NAMALWA (cell line): ENCODE measurements at regions not wholly inside any gene's neighbourhood (a gene's known extent, or its start where the extent isn't known, plus 50 kb on each side); places are given as distances from the start of the nearest gene placed in this dataset.

ENCODE experiments used
- DNase-seq: peaks from one replicate; pipeline ENCODE4 v3.0.0-alpha.2; 2015; ENCODE audit warnings: low spot score

- no peak for DNase-seq
These were observed 450.1 kb upstream of the SLITRK1 start for GRCh38 chr13:84332346-84332745.

DNA sequence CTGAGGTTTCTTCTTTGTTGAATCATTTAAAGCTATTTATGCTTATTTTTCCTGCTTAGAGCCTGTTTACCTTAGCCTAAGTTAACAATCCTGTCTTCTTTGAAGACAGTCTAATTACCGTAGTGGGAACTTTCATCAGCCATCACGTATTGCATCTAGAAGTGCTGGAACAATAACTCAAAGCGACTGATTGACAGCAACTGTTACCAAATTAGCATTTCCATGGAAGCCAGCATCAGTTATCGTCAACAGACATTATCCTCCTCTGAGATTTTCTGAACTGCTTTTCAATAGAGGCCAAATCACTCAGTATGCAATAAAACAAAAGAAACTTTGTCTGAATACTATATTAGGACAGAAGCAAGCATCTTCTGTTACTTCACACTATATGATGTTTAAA lies 433.3 kb upstream of the SLITRK1 start:
- DNase-seq: no peak

DNA sequence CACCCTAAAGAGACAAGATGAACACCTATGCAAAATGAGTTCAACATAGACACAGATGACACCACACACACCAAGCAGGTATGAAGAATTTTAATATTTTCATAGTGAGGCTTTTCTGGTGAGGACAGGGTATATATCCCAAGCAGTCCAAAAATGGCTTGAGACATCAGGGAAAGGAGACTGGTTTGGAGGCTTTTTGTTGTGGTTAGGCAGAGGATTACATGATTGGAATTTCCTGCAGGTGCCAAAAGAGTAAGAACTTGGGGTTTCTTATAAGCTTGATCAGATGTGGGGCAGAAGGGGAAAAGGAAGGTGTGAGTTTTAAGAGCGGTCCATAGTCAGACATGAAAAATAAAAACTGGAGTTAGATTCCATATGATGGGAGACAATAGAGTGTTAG lies 420.8 kb upstream of the SLITRK1 start:
- no peak for DNase-seq

DNA sequence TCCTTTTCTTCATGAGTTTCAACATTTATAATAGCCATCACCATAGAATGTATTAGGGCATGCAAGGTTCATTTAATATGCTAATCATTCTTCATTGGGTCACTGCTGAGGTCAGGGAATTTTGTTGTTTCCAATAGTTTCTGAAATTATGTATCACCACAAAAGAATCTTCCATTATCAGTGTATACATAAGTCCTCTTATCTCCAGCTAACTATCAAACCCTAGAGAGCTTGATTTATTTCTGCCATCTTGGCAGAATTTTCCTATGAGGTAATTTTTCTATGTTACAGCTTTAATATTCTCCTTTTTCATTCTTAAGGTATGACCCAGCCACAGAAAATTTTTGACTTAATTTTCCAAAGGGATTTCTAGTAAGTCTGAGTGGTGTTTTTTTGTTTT lies 415.0 kb upstream of the SLITRK1 start:
- DNase-seq: no peak

DNA sequence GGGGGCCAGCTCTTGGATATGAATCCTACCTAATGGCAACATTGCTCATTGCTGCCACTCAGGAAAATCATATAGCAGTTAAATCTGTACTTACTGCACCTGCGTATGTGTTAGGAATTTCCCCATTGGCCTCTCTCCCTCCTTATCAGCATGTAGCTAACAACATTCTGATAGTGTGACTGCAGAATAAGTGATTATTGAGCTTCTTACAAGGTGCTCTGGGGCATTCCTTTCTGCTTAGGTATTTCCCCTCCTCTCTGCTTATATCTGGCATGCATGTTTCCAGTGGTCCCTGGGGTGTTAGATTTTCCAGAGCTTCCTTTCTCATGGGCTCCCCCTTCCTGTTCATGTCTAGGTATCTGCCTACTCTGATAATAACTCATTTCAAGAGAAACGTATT lies 414.1 kb upstream of the SLITRK1 start:
- no peak for DNase-seq

- DNase-seq: no peak
These were observed 412.3 kb upstream of the SLITRK1 start for GRCh38 chr13:84294576-84294975.

DNA sequence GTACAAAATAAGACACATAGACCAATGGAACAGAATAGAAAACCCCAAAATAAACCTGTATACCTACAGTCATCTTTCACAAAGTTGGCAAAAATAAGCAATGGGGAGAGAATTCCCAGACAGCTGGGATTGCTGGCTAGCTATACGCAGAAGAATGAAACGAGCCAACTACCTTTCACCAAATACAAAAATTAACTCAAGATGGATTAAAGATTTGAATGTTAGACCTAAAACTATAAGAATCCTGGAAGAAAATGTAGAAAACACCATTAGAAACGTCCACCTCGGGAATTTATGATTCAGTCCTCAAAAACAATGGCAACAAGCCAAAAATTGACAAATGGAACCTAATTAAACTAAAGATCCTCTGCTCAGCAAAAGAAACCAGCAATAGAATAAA lies 408.1 kb upstream of the SLITRK1 start:
- no peak for DNase-seq

DNA sequence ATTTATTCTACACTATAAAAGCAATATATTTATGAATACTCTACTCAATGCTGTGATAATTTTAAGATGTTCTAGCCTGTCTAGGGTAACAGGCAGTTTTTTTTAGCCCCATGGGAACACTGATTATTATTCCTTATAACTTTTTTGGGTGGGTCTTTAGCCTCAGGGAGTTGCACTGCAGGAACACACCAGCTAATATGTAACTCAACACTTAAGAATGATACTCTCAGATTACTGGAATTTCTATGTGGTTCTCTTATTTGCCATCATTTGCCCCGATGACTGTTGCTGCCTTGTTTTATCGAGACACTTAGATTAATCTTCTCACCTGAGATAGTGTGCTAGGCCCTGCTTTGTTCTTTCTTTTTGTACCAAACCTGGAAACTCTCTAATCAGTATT lies 396.9 kb upstream of the SLITRK1 start:
- DNase-seq: no peak

DNA sequence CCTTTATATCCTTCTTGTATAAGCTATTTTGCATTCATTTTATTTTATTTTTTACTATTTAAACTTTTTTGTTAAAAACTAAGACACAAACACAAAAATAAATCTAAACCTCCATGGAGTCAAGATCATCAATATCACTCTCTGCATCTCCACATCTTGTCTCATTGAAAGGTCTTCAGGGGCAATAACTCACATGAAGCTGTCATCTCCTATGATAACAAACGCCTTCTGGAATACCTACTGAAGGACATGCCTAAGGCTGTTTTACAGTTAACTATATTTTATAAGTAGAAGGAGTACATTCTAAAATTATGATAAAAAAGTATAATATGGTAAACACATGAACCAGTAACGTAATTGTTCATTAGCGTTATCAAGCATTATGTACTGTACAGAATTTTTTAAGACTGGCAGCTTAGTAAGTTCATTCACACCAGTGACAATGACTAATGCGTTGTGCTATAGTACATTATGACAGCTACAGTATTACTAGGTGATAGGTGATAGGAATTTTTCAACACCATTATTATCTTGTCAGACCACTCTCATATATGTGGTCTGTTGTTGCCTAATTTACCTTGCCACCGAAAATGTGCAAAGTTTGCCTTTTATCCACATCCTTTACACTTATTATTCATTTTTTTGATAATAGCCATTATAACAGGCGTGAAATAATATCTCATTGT lies 390.7 kb upstream of the SLITRK1 start:
- no peak for DNase-seq

DNA sequence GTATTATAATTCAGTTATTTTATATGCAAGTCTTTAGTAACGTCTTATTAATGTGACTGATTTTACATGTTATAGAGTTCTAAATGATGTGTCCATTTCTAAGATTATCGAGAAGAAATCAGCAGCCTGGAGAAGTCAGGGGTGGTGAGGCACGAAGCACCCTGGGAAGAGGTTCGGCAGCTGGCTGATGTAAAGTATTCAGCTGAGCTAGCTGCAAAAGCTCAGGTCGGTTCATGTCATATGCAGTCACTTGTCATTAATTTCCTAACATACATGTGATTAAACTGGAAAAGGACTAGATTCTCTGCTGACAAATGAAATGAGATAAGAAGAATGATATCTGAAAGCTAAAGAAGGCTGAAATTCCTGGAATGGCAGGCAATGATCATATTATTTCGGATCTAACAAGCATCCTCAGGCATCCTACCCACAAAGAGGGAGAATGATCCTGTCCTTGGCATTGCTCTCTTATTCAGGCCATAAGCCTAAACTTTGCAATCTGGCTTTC lies 383.0 kb upstream of the SLITRK1 start:
- DNase-seq: no peak

GRCh38 chr13:84263354-84264069 lies 381.2 kb upstream of the SLITRK1 start:
- no peak for DNase-seq

DNA sequence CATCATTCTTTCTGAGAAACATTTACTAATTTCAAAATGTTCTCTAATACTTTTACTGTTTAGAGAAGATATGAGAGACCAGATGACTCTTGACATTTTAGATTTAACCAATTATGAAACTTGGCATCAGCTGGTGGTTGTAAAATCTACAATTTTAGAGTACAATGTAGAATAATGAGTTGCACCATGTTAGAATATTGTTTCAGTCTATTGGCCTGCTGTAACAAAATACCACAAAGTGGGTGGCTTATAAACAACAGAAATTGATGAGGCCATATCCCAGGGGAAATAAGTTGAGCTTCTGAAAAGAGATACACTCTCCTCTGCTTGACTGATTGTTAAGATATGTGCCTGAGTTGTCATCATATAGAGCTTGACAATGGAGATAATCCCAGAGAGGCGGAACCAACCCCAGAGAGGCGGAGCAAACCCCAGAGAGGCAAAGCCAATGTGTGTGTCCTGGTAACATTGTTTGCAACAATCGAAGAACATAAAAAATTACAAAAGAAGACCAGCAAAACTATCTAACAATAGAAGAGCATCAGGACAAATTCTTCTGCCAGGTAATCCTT lies 373.0 kb upstream of the SLITRK1 start:
- DNase-seq: no peak

DNA sequence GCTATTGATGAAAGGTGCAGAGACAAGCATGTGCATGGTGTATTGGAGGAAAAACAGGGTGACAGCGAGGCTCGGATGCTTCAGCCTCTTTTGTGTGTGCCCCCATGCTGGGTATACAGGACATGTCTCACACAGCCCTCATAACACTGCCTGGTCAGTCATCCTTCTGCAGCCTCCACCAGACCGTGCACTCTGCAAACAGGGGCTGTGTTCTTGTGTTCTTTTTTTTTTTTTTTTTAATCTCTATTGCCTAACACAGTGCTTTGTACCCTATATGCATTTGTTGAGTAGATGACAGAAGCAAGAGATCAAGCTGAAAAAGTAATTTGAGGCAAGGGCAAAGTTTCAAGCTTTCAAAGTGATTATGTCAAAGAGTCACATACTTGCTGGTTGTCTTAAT lies 367.2 kb upstream of the SLITRK1 start:
- DNase-seq: no peak

DNA sequence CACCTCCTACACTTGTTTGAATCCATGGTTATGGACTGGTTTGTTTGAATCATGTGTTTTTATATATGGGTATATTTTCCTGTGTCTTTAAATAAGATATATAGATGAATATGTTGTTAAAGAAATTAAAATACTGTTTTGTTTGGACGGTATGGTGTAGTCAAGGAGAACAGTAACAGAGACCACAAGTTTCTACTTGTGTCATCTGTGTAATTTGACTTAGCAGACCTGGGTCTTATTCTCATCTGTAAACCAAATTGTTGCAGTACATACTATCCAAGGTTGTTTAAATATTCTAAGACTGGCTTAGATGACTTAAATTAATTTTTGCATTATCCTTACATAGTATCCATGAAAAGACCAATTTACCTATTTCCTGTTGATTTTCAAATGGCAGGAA lies 361.1 kb upstream of the SLITRK1 start:
- no peak for DNase-seq

- no peak for DNase-seq
These were observed 356.8 kb upstream of the SLITRK1 start for GRCh38 chr13:84239032-84239431.

- no peak for DNase-seq
These were observed 356.1 kb upstream of the SLITRK1 start for GRCh38 chr13:84238381-84238780.

DNA sequence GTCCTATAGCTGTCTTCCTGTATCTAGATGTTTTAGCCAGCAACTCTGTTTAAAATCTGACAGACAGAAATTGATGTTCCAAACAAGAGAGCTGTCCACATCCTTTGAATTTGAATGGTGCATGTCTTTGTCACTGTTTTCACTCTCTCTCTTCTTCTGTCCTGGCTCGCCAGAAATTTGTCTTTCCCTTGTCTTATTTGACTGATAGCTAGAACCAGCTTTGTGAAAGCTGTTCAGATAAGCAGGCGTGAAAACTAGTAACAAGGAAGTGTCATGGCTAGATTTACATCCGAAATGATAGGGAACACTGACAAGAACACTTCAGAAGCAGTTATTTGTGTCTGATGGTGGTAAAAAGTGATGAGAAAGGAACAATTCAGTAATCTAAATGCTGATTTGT lies 354.9 kb upstream of the SLITRK1 start:
- DNase-seq: no peak

- no peak for DNase-seq
These were observed 352.1 kb upstream of the SLITRK1 start for GRCh38 chr13:84234416-84234815.

GRCh38 chr13:84230568-84230967 lies 348.3 kb upstream of the SLITRK1 start:
- DNase-seq: no peak

GRCh38 chr13:84211048-84211447 lies 328.8 kb upstream of the SLITRK1 start:
- DNase-seq: no peak

DNA sequence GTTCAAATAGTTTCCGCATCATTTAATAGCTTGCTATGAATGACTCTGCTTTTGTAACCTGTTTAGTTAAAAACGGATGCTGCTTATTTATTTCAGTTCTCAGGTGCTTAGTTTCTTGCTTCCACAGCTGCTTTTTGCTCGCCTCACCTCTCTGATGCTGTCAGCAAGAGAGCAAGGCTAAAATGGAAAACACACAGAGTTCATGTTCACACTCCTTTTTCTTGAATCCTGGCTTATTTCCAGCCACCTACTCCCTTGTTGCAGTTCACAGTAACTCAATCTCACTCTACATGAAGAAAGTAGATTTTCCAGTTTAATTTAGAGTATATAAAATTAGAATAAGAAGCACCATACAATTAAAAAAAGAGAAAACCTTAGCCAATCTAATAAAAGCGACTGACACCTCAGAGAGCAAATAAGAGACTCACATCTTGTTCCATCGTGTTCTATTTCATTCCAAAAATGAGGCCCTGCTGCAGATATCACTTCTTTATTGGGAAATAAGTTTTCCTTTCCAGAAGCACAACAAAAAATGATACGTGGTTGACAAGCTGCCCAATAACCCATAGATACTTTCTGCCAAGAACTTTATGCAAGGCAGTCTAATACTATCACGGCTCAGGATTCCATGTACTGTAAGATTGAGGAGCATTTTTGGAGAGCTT lies 326.1 kb upstream of the SLITRK1 start:
- no peak for DNase-seq

- DNase-seq: no peak
These were observed 325.2 kb upstream of the SLITRK1 start for GRCh38 chr13:84207509-84207908.

GRCh38 chr13:84200971-84201370 lies 318.7 kb upstream of the SLITRK1 start:
- no peak for DNase-seq
